CD14-positive monocyte (primary cell): ENCODE measurements at regions not wholly inside any gene's neighbourhood (a gene's known extent, or its start where the extent isn't known, plus 50 kb on each side); places are given as distances from the start of the nearest gene placed in this dataset.

Experiments used
- DNase-seq, 3 donors: peaks; one replicate each; pipeline ENCODE4 v3.0.0-alpha.2; 2011 to 2022
- H2AFZ ChIP-seq: 2 replicates; pipeline ENCODE4 v1.6.0; 2012; ENCODE audit warnings: mild to moderate bottlenecking, low read depth, low read length, inconsistent platforms; ENCODE audit not compliant: insufficient read depth, poor library complexity, severe bottlenecking
- H3K27ac ChIP-seq, 2 donors: 1 replicate in 1 of 2; 2 replicates in 1 of 2; pipeline ENCODE4 v1.5.1; 2012 to 2013; ENCODE audit warnings: low read length in 2 of 2, control low read depth in 1 of 2, inconsistent platforms in 1 of 2, low read depth in 1 of 2, mild to moderate bottlenecking in 1 of 2
- H3K27me3 ChIP-seq, 2 donors: one replicate each; pipeline versions ENCODE4 v1.6.0 to v1.6.1; 2011 to 2013; ENCODE audit warnings: low read length in 2 of 2; ENCODE audit not compliant: control insufficient read depth in 2 of 2, insufficient read depth in 2 of 2
- H3K36me3 ChIP-seq, 2 donors: replicated peaks in 1 of 2; 1 replicate in 1 of 2; 2 replicates in 1 of 2; pipeline versions ENCODE4 v1.5.1 to v1.6.1; 2012 to 2013; ENCODE audit warnings: low read length in 2 of 2, control low read depth in 1 of 2, inconsistent platforms in 1 of 2, mild to moderate bottlenecking in 1 of 2; ENCODE audit not compliant: insufficient read depth in 2 of 2, control insufficient read depth in 1 of 2
- H3K4me1 ChIP-seq, 2 donors: 1 replicate in 1 of 2; 2 replicates in 1 of 2; pipeline versions ENCODE4 v1.5.1 to v1.6.1; 2012 to 2013; ENCODE audit warnings: low read length in 2 of 2, control low read depth in 1 of 2, inconsistent platforms in 1 of 2, mild to moderate bottlenecking in 1 of 2, moderate library complexity in 1 of 2; ENCODE audit not compliant: insufficient read depth in 2 of 2, control insufficient read depth in 1 of 2
- H3K4me2 ChIP-seq: replicated peaks from 2 replicates; pipeline ENCODE3; 2012; ENCODE audit warnings: low read length, moderate library complexity, mild to moderate bottlenecking; ENCODE audit not compliant: poor library complexity, severe bottlenecking; ENCODE audit errors: extremely low read depth
- H3K4me3 ChIP-seq, 3 experiments: fragments of 200-600 bp in 1 of 3; sonication (generic) in 1 of 3; replicated peaks in 1 of 3; 1 replicate in 2 of 3; 2 replicates in 1 of 3; pipeline ENCODE4 v1.5.1; 2011 to 2013; ENCODE audit warnings: low read length in 3 of 3, mild to moderate bottlenecking in 3 of 3, control low read depth in 2 of 3, low read depth in 2 of 3, inconsistent platforms in 1 of 3, moderate library complexity in 1 of 3
- H3K79me2 ChIP-seq: 2 replicates; pipeline ENCODE4 v1.6.0; 2012; ENCODE audit warnings: mild to moderate bottlenecking, control low read depth, inconsistent platforms, low read length, moderate library complexity; ENCODE audit not compliant: insufficient read depth
- H3K9ac ChIP-seq: 2 replicates; pipeline ENCODE4 v1.6.0; 2017; ENCODE audit warnings: low read length, mild to moderate bottlenecking; ENCODE audit not compliant: insufficient read depth, poor library complexity, severe bottlenecking
- H3K9me3 ChIP-seq, 2 donors: replicated peaks in 1 of 2; 1 replicate in 1 of 2; 2 replicates in 1 of 2; pipeline versions ENCODE4 v1.5.1 to v1.6.1; 2012 to 2013; ENCODE audit warnings: low read length in 2 of 2, control low read depth in 1 of 2; ENCODE audit not compliant: control insufficient read depth in 1 of 2, insufficient read depth in 1 of 2
- H4K20me1 ChIP-seq: 2 replicates; pipeline ENCODE4 v1.6.0; 2012; ENCODE audit warnings: mild to moderate bottlenecking, low read length, control low read depth, moderate library complexity; ENCODE audit not compliant: insufficient read depth
- H3K27ac Mint-ChIP-seq, 7 donors: one replicate each; pipeline ENCODE4 v1.8.0; 2020; ENCODE audit warnings: mild to moderate bottlenecking in 7 of 7, mixed read lengths in 7 of 7, moderate library complexity in 6 of 7, inconsistent platforms in 2 of 7
- H3K27me3 Mint-ChIP-seq, 3 donors: one replicate each; pipeline ENCODE4 v1.8.0; 2021 to 2022; ENCODE audit warnings: low read depth in 3 of 3, mild to moderate bottlenecking in 3 of 3, mixed read lengths in 3 of 3, moderate library complexity in 3 of 3, inconsistent platforms in 1 of 3
- H3K36me3 Mint-ChIP-seq, 2 donors: one replicate each; pipeline ENCODE4 v1.8.0; 2020; ENCODE audit warnings: mixed read lengths in 2 of 2, inconsistent platforms in 1 of 2, mild to moderate bottlenecking in 1 of 2
- H3K4me1 Mint-ChIP-seq: one replicate; pipeline ENCODE4 v1.8.0; 2020; ENCODE audit warnings: mild to moderate bottlenecking, mixed read lengths
- H3K4me3 Mint-ChIP-seq, 2 donors: one replicate each; pipeline ENCODE4 v1.8.0; 2020; ENCODE audit warnings: mild to moderate bottlenecking in 2 of 2, mixed read lengths in 2 of 2, moderate library complexity in 1 of 2
- H3K9me3 Mint-ChIP-seq, 7 donors: one replicate each; pipeline ENCODE4 v1.8.0; 2020 to 2022; ENCODE audit warnings: mixed read lengths in 7 of 7, mild to moderate bottlenecking in 6 of 7, moderate library complexity in 6 of 7, inconsistent platforms in 2 of 7
- WGBS: methylation state at CpG from one replicate; pipeline ENCODE4 v1.1.5; 2013; ENCODE audit warnings: missing lambda C conversion rate; ENCODE audit not compliant: insufficient coverage; 5-methylcytosine and 5-hydroxymethylcytosine counted together
- intact Hi-C, 2 donors: fragments of 100-400 bp; cut with micrococcal nuclease; formaldehyde crosslinking; loops; one replicate each; pipeline versions ENCODE4 v1.15.0 to v1.15.1; 2023
- TF ChIP-seq, protein P1 (sequence below): fragments of 200-600 bp; IDR thresholded peaks from one replicate; pipeline ENCODE4 v1.8.0; 2022; ENCODE audit warnings: antibody characterized with exemption, mild to moderate bottlenecking

DNA sequence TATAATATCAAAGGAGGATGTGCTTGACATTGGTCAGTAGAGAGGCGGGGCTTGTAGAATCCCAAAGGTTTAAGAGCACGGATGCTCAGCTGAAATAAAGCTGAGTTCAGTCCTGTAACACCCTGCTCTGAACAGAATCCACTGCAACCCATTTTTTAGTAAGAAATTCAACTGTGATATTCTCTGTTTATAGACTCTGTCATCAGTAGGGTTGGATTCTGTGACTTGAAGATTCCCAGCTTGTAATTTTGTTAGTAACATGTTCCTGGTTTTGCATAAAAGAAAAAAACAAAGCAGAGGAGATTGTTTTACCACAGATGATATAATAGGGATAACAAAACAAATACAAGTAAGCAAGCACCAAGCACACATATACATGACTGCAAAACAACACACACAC lies 324.6 kb upstream of the NR2F2 start:
- Mint-ChIP-seq H3K36me3 (no peaks in the 10 kb centered on the region), H3K4me1 (no peaks in the 10 kb centered on the region), H3K27ac (no peak overlapping the region), H3K9me3 (peaks cover under 1 to 4% (median 3%) of the 10 kb centered on the region in 7 donors), H3K27me3 (peaks cover 0 to 5% (median 2%) of the 10 kb centered on the region in 3 donors), H3K4me3 (no peak overlapping the region)
- no peaks in the 10 kb centered on the region for H3K27me3 ChIP-seq
- no peaks in the 10 kb centered on the region for H3K9me3 ChIP-seq
- no peaks in the 10 kb centered on the region for H3K4me1 ChIP-seq
- H3K9ac ChIP-seq = no peak overlapping the region
- TF ChIP-seq, protein P1, sequence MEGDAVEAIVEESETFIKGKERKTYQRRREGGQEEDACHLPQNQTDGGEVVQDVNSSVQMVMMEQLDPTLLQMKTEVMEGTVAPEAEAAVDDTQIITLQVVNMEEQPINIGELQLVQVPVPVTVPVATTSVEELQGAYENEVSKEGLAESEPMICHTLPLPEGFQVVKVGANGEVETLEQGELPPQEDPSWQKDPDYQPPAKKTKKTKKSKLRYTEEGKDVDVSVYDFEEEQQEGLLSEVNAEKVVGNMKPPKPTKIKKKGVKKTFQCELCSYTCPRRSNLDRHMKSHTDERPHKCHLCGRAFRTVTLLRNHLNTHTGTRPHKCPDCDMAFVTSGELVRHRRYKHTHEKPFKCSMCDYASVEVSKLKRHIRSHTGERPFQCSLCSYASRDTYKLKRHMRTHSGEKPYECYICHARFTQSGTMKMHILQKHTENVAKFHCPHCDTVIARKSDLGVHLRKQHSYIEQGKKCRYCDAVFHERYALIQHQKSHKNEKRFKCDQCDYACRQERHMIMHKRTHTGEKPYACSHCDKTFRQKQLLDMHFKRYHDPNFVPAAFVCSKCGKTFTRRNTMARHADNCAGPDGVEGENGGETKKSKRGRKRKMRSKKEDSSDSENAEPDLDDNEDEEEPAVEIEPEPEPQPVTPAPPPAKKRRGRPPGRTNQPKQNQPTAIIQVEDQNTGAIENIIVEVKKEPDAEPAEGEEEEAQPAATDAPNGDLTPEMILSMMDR = no peak
- H3K79me2 ChIP-seq = no peaks in the 10 kb centered on the region
- H3K4me3 ChIP-seq = no peak overlapping the region
- no CpG with 5 or more reads among the region's 2 CpGs for WGBS
- no peak overlapping the region for H2AFZ ChIP-seq
- no peak for DNase-seq
- intact Hi-C loops = no loop called here
- no peaks in the 10 kb centered on the region for H3K36me3 ChIP-seq
- no peaks in the 10 kb centered on the region for H4K20me1 ChIP-seq
- H3K27ac ChIP-seq = no peak overlapping the region
- H3K4me2 ChIP-seq = no peak overlapping the region

DNA sequence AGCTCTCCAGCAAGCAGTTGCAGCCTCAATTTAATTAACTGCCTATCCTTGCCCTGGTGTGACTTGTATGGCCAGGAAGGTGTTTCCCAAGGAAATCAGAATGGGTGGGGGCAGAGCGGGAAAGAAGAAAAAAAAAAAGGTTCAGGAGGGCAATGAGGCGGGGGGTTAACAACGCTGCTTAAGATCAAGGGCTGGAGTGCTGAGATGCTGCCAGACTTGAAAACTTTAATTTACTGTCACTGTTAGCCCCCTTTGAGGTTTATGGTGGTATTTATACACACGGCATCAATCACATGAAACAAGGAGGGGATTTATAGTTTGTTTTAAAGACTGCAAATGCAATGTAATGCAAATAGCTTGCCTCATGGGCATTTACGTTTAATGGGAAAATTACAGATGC lies 319.4 kb upstream of the NR2F2 start:
- no peaks in the 10 kb centered on the region for H3K9me3 ChIP-seq
- no peak overlapping the region for H3K27ac Mint-ChIP-seq
- no peaks in the 10 kb centered on the region for H3K36me3 ChIP-seq
- H3K9ac ChIP-seq = no peak overlapping the region
- no peaks in the 10 kb centered on the region for H4K20me1 ChIP-seq
- TF ChIP-seq, protein P1 = no peak
- no peaks in the 10 kb centered on the region for H3K36me3 Mint-ChIP-seq
- H3K4me2 ChIP-seq = no peak overlapping the region
- DNase-seq = no peak
- WGBS = 13% methylated on average over 1 of the region's 5 CpGs
- H3K27ac ChIP-seq = no peak overlapping the region
- peaks cover 2 to 7% (median 3%) of the 10 kb centered on the region in 7 donors for H3K9me3 Mint-ChIP-seq
- no peaks in the 10 kb centered on the region for H3K4me1 Mint-ChIP-seq
- no peak overlapping the region for H3K4me3 Mint-ChIP-seq
- H3K4me3 ChIP-seq = no peak overlapping the region
- H3K27me3 ChIP-seq = no peaks in the 10 kb centered on the region
- H3K27me3 Mint-ChIP-seq = peaks cover 0 to 8% (median 8%) of the 10 kb centered on the region in 3 donors
- no peaks in the 10 kb centered on the region for H3K79me2 ChIP-seq
- intact Hi-C loops = no loop called here
- no peak overlapping the region for H2AFZ ChIP-seq
- H3K4me1 ChIP-seq = no peaks in the 10 kb centered on the region
